LNCAP (cell line): ENCODE measurements at regions not wholly inside any gene's neighbourhood (a gene's known extent, or its start where the extent isn't known, plus 50 kb on each side); places are given as distances from the start of the nearest gene placed in this dataset.

ENCODE experiments used
- TF ChIP-seq, protein P1 (sequence below): fragments of 450-650 bp; IDR thresholded peaks from 2 replicates; pipeline ENCODE4 v1.5.1; 2017; ENCODE audit warnings: mild to moderate bottlenecking

DNA sequence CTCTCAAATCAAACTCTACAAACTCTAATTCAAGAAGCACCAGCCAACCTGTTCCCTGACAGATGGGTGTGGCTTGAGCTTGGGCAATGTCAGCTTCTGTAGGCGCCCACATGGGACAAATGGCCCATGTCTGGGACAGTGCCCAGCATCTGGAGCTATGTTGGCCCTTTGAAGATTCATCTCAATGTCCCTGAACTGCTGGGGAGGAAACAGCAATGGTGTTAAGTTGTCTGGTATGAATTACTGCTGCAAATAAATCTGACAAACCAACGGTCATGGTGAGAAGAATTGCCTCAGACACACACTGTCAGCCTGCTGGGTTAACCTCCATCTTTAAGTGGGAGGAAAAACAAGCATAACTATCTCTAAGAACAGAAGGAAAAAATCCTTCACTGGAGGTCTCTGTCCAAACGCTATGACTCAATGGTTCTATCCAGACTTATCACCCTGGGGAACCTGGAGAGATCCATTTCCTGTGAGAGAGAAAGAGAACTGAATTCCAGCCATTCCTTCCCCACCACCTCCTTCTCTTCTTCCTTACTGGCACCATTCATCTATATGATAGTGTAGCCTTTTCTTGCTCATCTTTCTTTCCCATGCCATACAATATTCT lies 274.9 kb downstream of the CDH26 start:
- TF ChIP-seq, protein P1, sequence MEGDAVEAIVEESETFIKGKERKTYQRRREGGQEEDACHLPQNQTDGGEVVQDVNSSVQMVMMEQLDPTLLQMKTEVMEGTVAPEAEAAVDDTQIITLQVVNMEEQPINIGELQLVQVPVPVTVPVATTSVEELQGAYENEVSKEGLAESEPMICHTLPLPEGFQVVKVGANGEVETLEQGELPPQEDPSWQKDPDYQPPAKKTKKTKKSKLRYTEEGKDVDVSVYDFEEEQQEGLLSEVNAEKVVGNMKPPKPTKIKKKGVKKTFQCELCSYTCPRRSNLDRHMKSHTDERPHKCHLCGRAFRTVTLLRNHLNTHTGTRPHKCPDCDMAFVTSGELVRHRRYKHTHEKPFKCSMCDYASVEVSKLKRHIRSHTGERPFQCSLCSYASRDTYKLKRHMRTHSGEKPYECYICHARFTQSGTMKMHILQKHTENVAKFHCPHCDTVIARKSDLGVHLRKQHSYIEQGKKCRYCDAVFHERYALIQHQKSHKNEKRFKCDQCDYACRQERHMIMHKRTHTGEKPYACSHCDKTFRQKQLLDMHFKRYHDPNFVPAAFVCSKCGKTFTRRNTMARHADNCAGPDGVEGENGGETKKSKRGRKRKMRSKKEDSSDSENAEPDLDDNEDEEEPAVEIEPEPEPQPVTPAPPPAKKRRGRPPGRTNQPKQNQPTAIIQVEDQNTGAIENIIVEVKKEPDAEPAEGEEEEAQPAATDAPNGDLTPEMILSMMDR: no peak

DNA sequence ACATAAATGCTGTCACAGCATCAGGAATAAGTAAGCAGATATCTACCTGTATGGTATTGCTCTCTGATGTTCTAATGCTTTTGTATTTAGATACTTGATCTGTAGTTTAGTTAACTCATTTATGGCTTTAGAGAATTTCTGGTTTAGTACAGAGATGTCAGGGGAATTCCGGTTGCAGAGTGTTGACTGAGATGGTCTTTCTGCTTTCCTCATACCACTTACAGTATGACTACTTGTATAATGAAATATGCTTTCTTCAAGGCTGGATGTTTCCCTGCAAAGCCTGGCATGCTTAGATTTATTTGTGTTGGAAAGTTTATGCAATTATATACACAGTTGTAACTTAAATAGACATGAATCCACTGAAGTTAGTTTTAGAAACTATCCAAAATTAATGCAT lies 278.4 kb downstream of the CDH26 start:
- TF ChIP-seq, protein P1: no peak

DNA sequence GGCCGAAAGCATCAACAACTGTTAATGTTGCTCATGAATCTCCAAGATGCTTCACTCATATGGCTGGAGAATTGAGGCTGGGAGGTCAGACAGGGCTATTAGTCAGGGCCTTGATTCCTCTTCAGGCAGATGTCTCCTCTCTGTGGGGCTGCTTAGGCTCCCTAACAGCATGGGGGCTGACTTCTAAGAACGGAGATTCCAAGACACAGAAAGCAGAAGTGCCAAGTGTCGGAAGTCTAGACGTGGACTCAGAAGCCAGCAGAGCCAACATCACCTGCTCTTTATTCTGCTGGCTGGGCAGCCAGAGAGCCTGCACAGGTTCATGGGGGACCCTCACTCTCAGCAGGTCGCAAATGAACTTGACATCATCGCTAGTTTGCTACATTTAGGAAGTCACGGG lies 279.8 kb downstream of the CDH26 start:
- TF ChIP-seq, protein P1: no peak

DNA sequence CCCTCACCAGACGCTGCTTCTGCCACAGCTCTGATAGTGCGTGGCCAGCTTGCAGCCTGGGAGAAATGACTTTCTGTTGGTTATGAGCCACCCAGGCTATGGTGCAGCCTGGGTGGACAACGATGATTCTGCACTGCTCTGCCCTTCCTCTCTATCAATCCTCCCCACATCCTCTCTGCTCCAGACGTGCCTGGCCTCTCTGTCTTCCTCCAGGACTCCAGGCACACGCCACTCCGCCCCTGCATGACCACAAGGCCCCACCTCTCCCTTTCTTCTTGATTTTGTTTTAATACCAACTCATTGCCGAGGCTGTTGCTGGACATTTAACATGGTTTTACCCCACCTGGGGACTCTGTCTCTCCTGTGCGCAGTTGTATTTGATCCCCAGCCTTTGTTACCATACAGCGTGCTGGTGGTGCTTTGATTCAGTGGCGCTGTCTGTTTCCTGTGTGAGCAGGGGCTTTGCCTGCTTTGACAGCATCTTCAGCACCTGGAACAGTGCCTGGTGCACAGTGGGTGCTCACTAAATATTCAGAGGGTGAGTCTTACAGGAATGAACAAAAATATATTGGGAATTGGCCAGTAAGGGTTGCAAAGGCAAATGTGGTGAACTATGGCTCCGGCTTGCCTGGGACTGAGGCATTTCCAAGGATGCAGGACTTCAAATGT lies 280.9 kb downstream of the CDH26 start:
- TF ChIP-seq, protein P1: no peak

DNA sequence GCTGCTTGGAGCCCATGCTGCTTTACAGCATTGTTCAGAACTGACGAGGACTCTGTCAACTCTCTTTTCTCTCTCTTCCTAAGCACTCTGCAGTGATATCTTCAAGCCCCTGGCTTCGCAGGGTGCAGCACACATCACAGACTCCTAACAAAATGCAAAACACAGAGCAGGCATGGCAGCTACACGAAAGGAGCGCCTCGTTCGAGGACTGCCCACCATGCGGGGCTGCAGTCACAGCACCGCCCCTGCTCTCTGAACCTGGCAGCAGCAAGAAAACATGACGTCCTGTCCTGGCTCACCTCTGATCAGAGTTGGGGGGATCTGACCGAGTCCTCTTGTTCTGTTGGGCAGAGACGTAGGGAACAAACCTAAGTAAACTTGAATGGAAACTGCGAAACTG lies 281.7 kb downstream of the CDH26 start:
- TF ChIP-seq, protein P1: no peak

GRCh38 chr20:60240415-60240814 lies 282.2 kb downstream of the CDH26 start:
- TF ChIP-seq, protein P1: no peak

GRCh38 chr20:60240986-60241385 lies 282.8 kb downstream of the CDH26 start:
- TF ChIP-seq, protein P1: no peak
